Esophagus squamous epithelium (tissue), 5 donors: ENCODE measurements at regions not wholly inside any gene's neighbourhood (a gene's known extent, or its start where the extent isn't known, plus 50 kb on each side); places are given as distances from the start of the nearest gene placed in this dataset.

Experiments used
- DNase-seq: peaks from one replicate; lab custom pipeline; 2025; lab: John Stamatoyannopoulos, UW
- H3K27ac ChIP-seq, 4 donors: fragments of 200-600 bp; sonication (generic); one replicate each; pipeline ENCODE4 v1.5.1; 2016 to 2019; ENCODE audit warnings: mild to moderate bottlenecking in 1 of 4
- H3K27me3 ChIP-seq, 4 donors: fragments of 200-600 bp; sonication (generic); 1 replicate in 3 of 4; 2 replicates in 1 of 4; pipeline versions ENCODE4 v1.5.1 to v1.6.0; 2017 to 2021; ENCODE audit warnings: antibody characterized with exemption in 1 of 4
- H3K36me3 ChIP-seq, 3 donors: fragments of 200-600 bp; sonication (generic); one replicate each; pipeline ENCODE4 v1.5.1; 2016 to 2019
- H3K4me1 ChIP-seq, 3 donors: fragments of 200-600 bp; sonication (generic); one replicate each; pipeline ENCODE4 v1.5.1; 2017 to 2019
- H3K4me3 ChIP-seq, 4 donors: fragments of 200-600 bp; sonication (generic); 1 replicate in 3 of 4; 2 replicates in 1 of 4; pipeline ENCODE4 v1.5.1; 2016 to 2019; ENCODE audit warnings: mild to moderate bottlenecking in 2 of 4, moderate library complexity in 1 of 4
- H3K9me3 ChIP-seq, 3 donors: fragments of 200-600 bp; sonication (generic); one replicate each; pipeline ENCODE4 v1.5.1; 2016 to 2019
- CTCF ChIP-seq, 6 experiments: fragments of 450-650 bp in 4 of 6; fragments of 200-600 bp in 2 of 6; sonication (generic) in 2 of 6; IDR thresholded peaks; one replicate each; pipeline ENCODE4 v1.5.1; 2016 to 2019; ENCODE audit warnings: antibody characterized with exemption in 6 of 6, mild to moderate bottlenecking in 4 of 6, moderate library complexity in 4 of 6
- POLR2A ChIP-seq, 4 donors: fragments of 450-650 bp; IDR thresholded peaks; one replicate each; pipeline ENCODE4 v1.6.1; 2017; ENCODE audit warnings: antibody characterized with exemption in 4 of 4, mild to moderate bottlenecking in 4 of 4, moderate library complexity in 3 of 4
- WGBS, 2 donors: methylation state at CpG; one replicate each; pipeline ENCODE4 v1.1.5; 2018; 5-methylcytosine and 5-hydroxymethylcytosine counted together
- intact Hi-C: fragments of 100-400 bp; cut with DNase I; formaldehyde crosslinking; loops from one replicate; pipeline ENCODE4 v1.15.0; 2022
- donor health status: DM: yes; HTN: yes; CAD: no.

DNA sequence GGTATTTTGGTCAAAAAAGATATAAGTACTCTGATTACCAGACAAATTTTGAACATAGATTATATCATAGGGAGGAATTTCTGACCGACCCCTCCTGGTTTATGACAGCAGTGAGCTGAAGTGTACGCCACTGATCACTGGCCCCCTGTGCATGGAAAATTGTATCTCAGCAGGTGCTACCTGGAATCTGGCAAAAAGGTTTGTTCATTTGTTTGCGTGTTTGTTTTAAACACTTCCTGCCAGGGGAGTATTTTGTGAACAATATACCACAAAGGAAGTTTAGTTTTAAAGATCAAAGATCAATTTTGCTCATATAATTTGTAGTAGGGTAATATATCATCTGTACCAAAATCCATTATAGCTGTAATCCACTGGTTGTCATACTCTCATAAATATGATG, 219.7 kb upstream of the TENM3 start:
- WGBS, 2 donors, result 47 to 57% methylated on average over 3 of the region's 3 CpGs
- Histone ChIP-seq H3K4me1 (no peaks in the 10 kb centered on the region), H3K36me3 (no peaks in the 10 kb centered on the region), H3K9me3 (peaks cover 0 to 7% (median 0%) of the 10 kb centered on the region in 3 donors), H3K4me3 (no peak overlapping the region), H3K27ac (no peak overlapping the region), H3K27me3 (no peaks in the 10 kb centered on the region)
- no peak for DNase-seq
- no peak for TF ChIP-seq CTCF (IDR thresholded peaks at IDR 0.05)
- no peak for TF ChIP-seq POLR2A (IDR thresholded peaks at IDR 0.05)
- intact Hi-C loops, result no loop called here

DNA sequence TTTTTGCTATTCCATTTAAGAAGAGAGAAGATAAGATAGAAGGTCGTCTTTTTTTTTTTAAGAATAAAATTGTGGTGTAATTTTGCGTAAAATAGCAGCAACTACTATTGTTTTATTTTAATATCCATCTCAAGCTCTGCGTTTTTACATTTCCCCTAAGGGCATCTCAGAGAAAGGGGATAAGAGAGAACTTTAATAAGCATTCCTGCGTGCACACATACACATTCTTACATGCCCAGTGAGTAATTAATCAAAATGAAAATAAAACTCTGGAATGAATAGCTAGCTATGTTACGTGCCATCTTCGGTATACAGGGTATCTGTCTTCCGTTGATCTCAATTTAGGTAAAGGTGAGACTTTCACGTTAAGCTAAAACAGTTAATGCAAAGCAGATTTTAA, 200.3 kb upstream of the TENM3 start:
- 33 to 60% methylated on average over 8 of the region's 8 CpGs for WGBS, 2 donors
- Histone ChIP-seq H3K27ac (no peak overlapping the region), H3K4me3 (no peak overlapping the region), H3K36me3 (no peaks in the 10 kb centered on the region), H3K9me3 (no peaks in the 10 kb centered on the region), H3K4me1 (peaks cover 0 to 5% (median 0%) of the 10 kb centered on the region in 3 donors), H3K27me3 (no peaks in the 10 kb centered on the region)
- intact Hi-C loops, result no loop called here
- TF ChIP-seq CTCF (IDR thresholded peaks at IDR 0.05) (no peak), POLR2A (IDR thresholded peaks at IDR 0.05) (no peak)
- DNase-seq, result no peak

DNA sequence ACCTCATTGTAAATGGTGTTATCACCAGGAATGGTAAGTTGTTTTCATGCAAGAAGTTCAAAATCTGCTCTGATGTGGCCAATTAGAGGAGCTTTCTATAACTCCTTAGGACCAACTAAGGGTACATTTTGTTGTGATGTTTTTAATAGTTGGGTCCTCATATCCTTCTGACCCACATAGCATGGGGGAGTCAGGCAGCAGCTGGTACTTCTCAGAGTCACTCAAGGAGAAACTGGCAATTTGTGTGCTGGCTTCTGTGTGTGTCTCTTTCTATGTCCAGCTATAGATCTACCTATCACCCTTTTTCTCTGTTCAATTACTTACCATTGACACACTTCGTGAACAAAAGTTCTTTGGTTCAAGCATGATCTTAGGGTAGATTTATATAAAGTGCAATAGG, 194.3 kb upstream of the TENM3 start:
- H3K27me3 ChIP-seq, result no peaks in the 10 kb centered on the region
- TF ChIP-seq POLR2A (IDR thresholded peaks at IDR 0.05) (no peak), CTCF (IDR thresholded peaks at IDR 0.05) (no peak)
- H3K4me1 ChIP-seq, result no peaks in the 10 kb centered on the region
- DNase-seq, result no peak
- H3K27ac ChIP-seq, result no peak overlapping the region
- intact Hi-C loops, result no loop called here
- H3K36me3 ChIP-seq, result no peaks in the 10 kb centered on the region
- WGBS, 2 donors, result 58 to 100% methylated on average over 1 of the region's 1 CpG
- H3K9me3 ChIP-seq, result no peaks in the 10 kb centered on the region
- H3K4me3 ChIP-seq, result no peak overlapping the region

- Histone ChIP-seq H3K4me3 (no peak overlapping the region), H3K4me1 (no peaks in the 10 kb centered on the region), H3K36me3 (no peaks in the 10 kb centered on the region), H3K27me3 (no peaks in the 10 kb centered on the region), H3K27ac (no peak overlapping the region), H3K9me3 (no peaks in the 10 kb centered on the region)
- intact Hi-C loops, result no loop called here
- WGBS, 2 donors, result 53 to 67% methylated on average over 6 of the region's 6 CpGs
- no peak for DNase-seq
- TF ChIP-seq POLR2A (IDR thresholded peaks at IDR 0.05), result no peak
- TF ChIP-seq CTCF (IDR thresholded peaks at IDR 0.05), result no peak
These were observed 186.3 kb upstream of the TENM3 start for GRCh38 chr4:182056866-182057265.

GRCh38 chr4:182062458-182062857, 180.7 kb upstream of the TENM3 start:
- no peak for DNase-seq
- Histone ChIP-seq H3K9me3 (no peaks in the 10 kb centered on the region), H3K27me3 (no peaks in the 10 kb centered on the region), H3K4me1 (peaks cover 0 to 8% (median 0%) of the 10 kb centered on the region in 3 donors), H3K27ac (no peak overlapping the region), H3K36me3 (no peaks in the 10 kb centered on the region), H3K4me3 (no peak overlapping the region)
- no peak for TF ChIP-seq POLR2A (IDR thresholded peaks at IDR 0.05)
- no peak for TF ChIP-seq CTCF (IDR thresholded peaks at IDR 0.05)
- intact Hi-C loops, result no loop called here
- WGBS, 2 donors, result 39 to 44% methylated on average over 3 of the region's 3 CpGs
